IPS-18a (cell line): ENCODE measurements at regions not wholly inside any gene's neighbourhood (a gene's known extent, or its start where the extent isn't known, plus 50 kb on each side); places are given as distances from the start of the nearest gene placed in this dataset.

ENCODE experiments used
- H3K27ac ChIP-seq: one replicate; pipeline ENCODE4 v1.5.1; 2013; ENCODE audit warnings: low read length
- H3K27me3 ChIP-seq: one replicate; pipeline ENCODE4 v1.6.1; 2013; ENCODE audit warnings: mild to moderate bottlenecking, low read length; ENCODE audit not compliant: control insufficient read depth, insufficient read depth
- H3K36me3 ChIP-seq: one replicate; pipeline ENCODE4 v1.6.1; 2013; ENCODE audit warnings: low read depth, low read length; ENCODE audit not compliant: control insufficient read depth
- H3K4me1 ChIP-seq: one replicate; pipeline ENCODE4 v1.6.1; 2013; ENCODE audit warnings: low read depth, low read length; ENCODE audit not compliant: control insufficient read depth
- H3K4me3 ChIP-seq: one replicate; pipeline ENCODE4 v1.5.1; 2013; ENCODE audit warnings: low read length
- H3K9ac ChIP-seq: one replicate; pipeline ENCODE4 v1.6.1; 2013; ENCODE audit warnings: mild to moderate bottlenecking, low read length, moderate library complexity
- H3K9me3 ChIP-seq: one replicate; pipeline ENCODE4 v1.6.1; 2013; ENCODE audit warnings: low read depth, low read length; ENCODE audit not compliant: control insufficient read depth

GRCh38 chr18:47520263-47520662, 268.8 kb upstream of the SKOR2 start:
- H3K27ac ChIP-seq, result no peak overlapping the region
- no peaks in the 10 kb centered on the region for H3K36me3 ChIP-seq
- no peaks in the 10 kb centered on the region for H3K9me3 ChIP-seq
- no peak overlapping the region for H3K9ac ChIP-seq
- no peaks in the 10 kb centered on the region for H3K4me1 ChIP-seq
- H3K27me3 ChIP-seq, result no peaks in the 10 kb centered on the region
- no peak overlapping the region for H3K4me3 ChIP-seq

GRCh38 chr18:47519706-47520105, 268.2 kb upstream of the SKOR2 start:
- Histone ChIP-seq H3K27ac (no peak overlapping the region), H3K9me3 (no peaks in the 10 kb centered on the region), H3K4me1 (no peaks in the 10 kb centered on the region), H3K4me3 (no peak overlapping the region), H3K27me3 (no peaks in the 10 kb centered on the region), H3K9ac (no peak overlapping the region), H3K36me3 (no peaks in the 10 kb centered on the region)

- H3K4me3 ChIP-seq, result no peak overlapping the region
- H3K36me3 ChIP-seq, result no peaks in the 10 kb centered on the region
- no peak overlapping the region for H3K9ac ChIP-seq
- H3K27ac ChIP-seq, result no peak overlapping the region
- no peaks in the 10 kb centered on the region for H3K27me3 ChIP-seq
- no peaks in the 10 kb centered on the region for H3K4me1 ChIP-seq
- no peaks in the 10 kb centered on the region for H3K9me3 ChIP-seq
These were observed 267.8 kb upstream of the SKOR2 start for GRCh38 chr18:47519277-47519676.

DNA sequence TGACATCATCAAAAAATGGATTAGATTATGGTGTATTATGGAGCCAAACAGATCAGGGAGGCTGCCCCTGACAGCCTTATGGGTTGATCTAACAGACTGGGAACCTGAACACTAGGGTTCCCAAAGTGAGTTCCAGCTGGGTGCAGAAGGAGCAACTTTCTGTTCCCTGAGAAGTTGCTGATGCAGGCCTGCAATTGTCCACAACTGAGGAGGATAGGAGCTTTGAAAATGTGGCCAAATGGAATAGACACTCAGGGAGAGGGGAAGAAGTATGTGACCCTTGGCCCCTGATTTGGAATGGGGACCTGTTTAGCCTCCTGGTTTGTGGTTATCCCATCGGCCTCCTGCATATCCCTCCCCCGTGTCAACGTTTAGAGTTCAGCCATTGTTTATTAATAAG, 262.2 kb upstream of the SKOR2 start:
- no peak overlapping the region for H3K27ac ChIP-seq
- no peak overlapping the region for H3K4me3 ChIP-seq
- no peak overlapping the region for H3K9ac ChIP-seq
- no peaks in the 10 kb centered on the region for H3K36me3 ChIP-seq
- H3K9me3 ChIP-seq, result no peaks in the 10 kb centered on the region
- no peaks in the 10 kb centered on the region for H3K27me3 ChIP-seq
- H3K4me1 ChIP-seq, result no peaks in the 10 kb centered on the region

- Histone ChIP-seq H3K36me3 (no peaks in the 10 kb centered on the region), H3K4me1 (peaks cover 4% of the 10 kb centered on the region), H3K27me3 (no peaks in the 10 kb centered on the region), H3K9me3 (no peaks in the 10 kb centered on the region), H3K4me3 (no peak overlapping the region), H3K9ac (no peak overlapping the region), H3K27ac (no peak overlapping the region)
These were observed 261.4 kb upstream of the SKOR2 start for GRCh38 chr18:47512726-47513435.

DNA sequence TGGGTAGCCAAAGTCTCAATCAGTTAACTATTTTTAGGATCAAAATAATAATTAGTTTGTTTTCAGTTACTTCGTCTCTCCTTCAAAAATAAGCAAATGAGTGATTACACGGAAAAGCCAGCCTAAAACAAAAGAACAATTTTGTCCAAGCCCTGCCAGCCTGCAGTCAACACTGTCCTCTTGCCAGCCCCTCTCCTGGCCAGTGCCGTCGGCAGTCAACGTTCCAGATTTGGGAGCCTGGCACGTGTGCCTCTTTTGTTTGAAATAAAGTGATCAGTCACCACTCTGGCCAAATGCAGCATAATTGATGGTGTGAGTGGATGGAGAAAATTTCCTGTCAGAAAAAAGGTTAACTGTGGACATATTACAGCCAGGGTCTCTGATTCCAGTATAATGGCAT, 260.6 kb upstream of the SKOR2 start:
- no peak overlapping the region for H3K4me3 ChIP-seq
- no peak overlapping the region for H3K9ac ChIP-seq
- no peak overlapping the region for H3K27ac ChIP-seq
- H3K9me3 ChIP-seq, result no peaks in the 10 kb centered on the region
- H3K36me3 ChIP-seq, result no peaks in the 10 kb centered on the region
- H3K27me3 ChIP-seq, result no peaks in the 10 kb centered on the region
- H3K4me1 ChIP-seq, result peaks cover 4% of the 10 kb centered on the region

DNA sequence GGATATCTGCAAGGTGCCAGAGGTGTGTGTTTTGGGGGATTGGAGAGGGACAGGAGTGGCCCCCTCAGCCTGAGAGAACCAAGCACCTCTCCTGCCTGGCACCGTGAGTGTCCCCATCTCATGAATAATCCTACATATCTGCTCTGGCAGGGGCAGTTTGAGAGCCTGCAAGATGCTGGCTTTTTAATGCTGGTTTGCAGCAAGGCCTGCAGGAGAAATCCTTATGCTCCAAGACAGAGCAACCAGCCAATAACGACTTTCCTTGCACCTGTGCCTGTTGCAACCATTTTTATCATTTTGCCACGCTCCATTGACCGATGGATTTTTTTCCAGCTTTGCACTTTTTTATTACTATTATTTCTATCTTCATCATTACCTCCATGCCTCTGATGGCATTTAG, 259.4 kb upstream of the SKOR2 start:
- Histone ChIP-seq H3K9ac (no peak overlapping the region), H3K27ac (no peak overlapping the region), H3K36me3 (no peaks in the 10 kb centered on the region), H3K4me1 (peaks cover 4% of the 10 kb centered on the region), H3K9me3 (no peaks in the 10 kb centered on the region), H3K4me3 (no peak overlapping the region), H3K27me3 (no peaks in the 10 kb centered on the region)

DNA sequence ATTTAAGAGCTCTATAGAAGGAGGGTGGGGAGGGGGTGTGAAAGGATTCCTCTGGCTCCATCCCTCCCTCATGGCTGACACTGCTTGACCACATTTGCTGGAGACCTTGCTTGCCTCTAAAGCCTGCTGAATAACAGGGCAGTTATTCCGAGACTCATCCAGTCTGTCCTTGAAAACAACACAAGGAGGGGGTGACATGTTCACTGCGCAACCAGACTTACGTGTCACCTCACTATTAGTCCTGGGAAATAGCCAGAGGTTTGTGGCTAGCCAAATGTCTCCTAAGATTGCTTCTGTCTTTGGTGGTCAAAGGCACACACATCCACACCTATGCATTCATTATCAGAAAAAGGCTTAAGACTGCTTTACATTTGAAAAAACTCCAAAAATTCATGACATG, 256.2 kb upstream of the SKOR2 start:
- Histone ChIP-seq H3K9ac (no peak overlapping the region), H3K27ac (no peak overlapping the region), H3K4me1 (peaks cover 4% of the 10 kb centered on the region), H3K4me3 (no peak overlapping the region), H3K36me3 (no peaks in the 10 kb centered on the region), H3K27me3 (no peaks in the 10 kb centered on the region), H3K9me3 (no peaks in the 10 kb centered on the region)

GRCh38 chr18:47506897-47507296, 255.4 kb upstream of the SKOR2 start:
- Histone ChIP-seq H3K27ac (no peak overlapping the region), H3K27me3 (no peaks in the 10 kb centered on the region), H3K9ac (no peak overlapping the region), H3K4me1 (peaks cover 4% of the 10 kb centered on the region), H3K9me3 (no peaks in the 10 kb centered on the region), H3K4me3 (no peak overlapping the region), H3K36me3 (no peaks in the 10 kb centered on the region)

DNA sequence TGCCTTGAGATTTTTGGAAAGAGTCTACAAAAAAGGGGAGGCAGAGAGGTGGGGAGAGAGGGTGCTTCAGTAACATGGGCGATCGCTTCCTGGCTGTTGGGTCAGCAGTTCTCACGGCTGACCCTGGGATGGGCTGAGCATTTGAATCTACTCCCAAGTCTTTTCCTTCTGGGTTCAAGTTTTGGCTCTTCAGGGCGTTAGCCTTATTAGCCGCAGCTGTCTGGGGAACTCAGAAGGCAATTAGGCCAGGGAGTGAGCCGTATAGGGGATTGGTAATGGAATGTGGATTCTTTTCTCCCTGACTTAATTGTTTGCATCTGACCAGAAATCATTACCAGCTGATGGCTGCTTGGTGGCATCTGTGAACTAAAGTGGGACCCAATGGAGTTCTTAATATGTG, 250.5 kb upstream of the SKOR2 start:
- no peak overlapping the region for H3K27ac ChIP-seq

GRCh38 chr18:47500930-47501329, 249.5 kb upstream of the SKOR2 start:
- no peaks in the 10 kb centered on the region for H3K36me3 ChIP-seq
- no peaks in the 10 kb centered on the region for H3K4me1 ChIP-seq
- no peak overlapping the region for H3K4me3 ChIP-seq
- H3K9ac ChIP-seq, result no peak overlapping the region
- no peaks in the 10 kb centered on the region for H3K27me3 ChIP-seq
- H3K9me3 ChIP-seq, result no peaks in the 10 kb centered on the region
- no peak overlapping the region for H3K27ac ChIP-seq

More for the DNA sequence above, 250.5 kb upstream of the SKOR2 start:
- Histone ChIP-seq H3K9ac (no peak overlapping the region), H3K9me3 (no peaks in the 10 kb centered on the region), H3K27me3 (no peaks in the 10 kb centered on the region), H3K36me3 (no peaks in the 10 kb centered on the region), H3K4me1 (no peaks in the 10 kb centered on the region), H3K4me3 (no peak overlapping the region)

GRCh38 chr18:47492691-47493090, 241.2 kb upstream of the SKOR2 start:
- H3K27ac ChIP-seq, result no peak overlapping the region
- no peaks in the 10 kb centered on the region for H3K36me3 ChIP-seq
- no peaks in the 10 kb centered on the region for H3K9me3 ChIP-seq
- no peaks in the 10 kb centered on the region for H3K27me3 ChIP-seq
- H3K4me1 ChIP-seq, result no peaks in the 10 kb centered on the region
- H3K4me3 ChIP-seq, result no peak overlapping the region
- no peak overlapping the region for H3K9ac ChIP-seq
